WTC11 (cell line): ENCODE measurements at regions not wholly inside any gene's neighbourhood (a gene's known extent, or its start where the extent isn't known, plus 50 kb on each side); places are given as distances from the start of the nearest gene placed in this dataset.

Experiments used
- ATAC-seq: fragments of 200-7000 bp; cut with Tn5 transposase; 2 replicates; pipeline ENCODE4 v1.10.0; 2021; ENCODE audit warnings: mild to moderate bottlenecking, moderate library complexity
- CTCF ChIA-PET: fragments of 300-600 bp; sonication (Branson Sonifier 250); formaldehyde crosslinking; loops from one replicate; lab custom pipeline; 2021; ENCODE audit warnings: antibody characterized with exemption; lab: Charles Lee
- POLR2A ChIA-PET: fragments of 350-600 bp; sonication (Branson Sonifier 250); formaldehyde crosslinking; loops from one replicate; lab custom pipeline; 2021; ENCODE audit warnings: antibody characterized with exemption; lab: Charles Lee
- DNase-seq: peaks from one replicate; pipeline ENCODE4 v3.0.0; 2021; ENCODE audit warnings: low spot score
- H3K27ac Mint-ChIP-seq: 2 replicates; pipeline ENCODE4 v1.8.0; 2021; ENCODE audit warnings: mixed read lengths
- H3K27me3 Mint-ChIP-seq: 2 replicates; pipeline ENCODE4 v1.8.0; 2021; ENCODE audit warnings: low read depth, mild to moderate bottlenecking, moderate library complexity, mixed read lengths
- H3K36me3 Mint-ChIP-seq: 2 replicates; pipeline ENCODE4 v1.8.0; 2021; ENCODE audit warnings: mixed read lengths
- H3K4me1 Mint-ChIP-seq: 2 replicates; pipeline ENCODE4 v1.8.0; 2022; ENCODE audit warnings: mixed read lengths
- H3K4me3 Mint-ChIP-seq: 2 replicates; pipeline ENCODE4 v1.8.0; 2021; ENCODE audit warnings: mild to moderate bottlenecking, moderate library complexity, mixed read lengths
- H3K9me3 Mint-ChIP-seq: 2 replicates; pipeline ENCODE4 v1.8.0; 2021; ENCODE audit warnings: mixed read lengths
- CBFB ChIP-seq: sonication (generic); formaldehyde crosslinking; IDR thresholded peaks from 2 replicates; pipeline ENCODE4 v1.8.1; 2022; ENCODE audit warnings: mild to moderate bottlenecking, low read depth, missing genetic modification reagents
- FOXK1 ChIP-seq: sonication (generic); formaldehyde crosslinking; IDR thresholded peaks from 2 replicates; pipeline ENCODE4 v1.8.0; 2022; ENCODE audit warnings: mild to moderate bottlenecking, moderate library complexity, missing genetic modification reagents
- FOXP1 ChIP-seq: sonication (generic); formaldehyde crosslinking; IDR thresholded peaks from 2 replicates; pipeline ENCODE4 v1.8.0; 2022; ENCODE audit warnings: missing genetic modification reagents, mild to moderate bottlenecking, moderate library complexity, borderline replicate concordance
- HMGA2 ChIP-seq: fragments of 250-450 bp; sonication (Bioruptor Pico); IDR thresholded peaks from 2 replicates; pipeline ENCODE4 v1.4.0; 2021; ENCODE audit warnings: mild to moderate bottlenecking, moderate library complexity
- JAZF1 ChIP-seq: fragments of 250-450 bp; sonication (Bioruptor Pico); IDR thresholded peaks from 2 replicates; pipeline ENCODE4 v1.9.0; 2021; ENCODE audit warnings: moderate library complexity, mild to moderate bottlenecking, inconsistent platforms
- PRRX2 ChIP-seq: fragments of 250-450 bp; sonication (Bioruptor Pico); IDR thresholded peaks from 2 replicates; pipeline ENCODE4 v1.8.0; 2021; ENCODE audit warnings: mild to moderate bottlenecking
- RELA ChIP-seq: sonication (generic); formaldehyde crosslinking; IDR thresholded peaks from 2 replicates; pipeline ENCODE4 v1.8.1; 2022; ENCODE audit warnings: missing genetic modification reagents, mild to moderate bottlenecking, borderline replicate concordance
- RORB ChIP-seq: fragments of 250-450 bp; sonication (Bioruptor Pico); IDR thresholded peaks from 2 replicates; pipeline ENCODE4 v1.9.0; 2021; ENCODE audit warnings: mild to moderate bottlenecking
- SMAD3 ChIP-seq: sonication (generic); formaldehyde crosslinking; IDR thresholded peaks from 2 replicates; pipeline ENCODE4 v1.8.0; 2022; ENCODE audit warnings: missing genetic modification reagents, mild to moderate bottlenecking, borderline replicate concordance
- SOX15 ChIP-seq: fragments of 250-450 bp; sonication (Bioruptor Pico); IDR thresholded peaks from 2 replicates; pipeline ENCODE4 v1.9.0; 2021; ENCODE audit warnings: mild to moderate bottlenecking
- ZNF121 ChIP-seq: sonication (generic); formaldehyde crosslinking; IDR thresholded peaks from 2 replicates; pipeline ENCODE4 v1.8.0; 2023; ENCODE audit warnings: missing genetic modification reagents
- ZNF423 ChIP-seq: fragments of 250-450 bp; sonication (Bioruptor Pico); IDR thresholded peaks from 2 replicates; pipeline ENCODE4 v2.1.2; 2022; ENCODE audit warnings: mild to moderate bottlenecking, moderate library complexity
- TF ChIP-seq, protein P1 (sequence below): sonication (generic); formaldehyde crosslinking; IDR thresholded peaks from 2 replicates; pipeline ENCODE4 v1.8.1; 2023; ENCODE audit warnings: mild to moderate bottlenecking, missing genetic modification reagents
- TF ChIP-seq, protein P2 (sequence below): fragments of 250-450 bp; sonication (Bioruptor Pico); conservative IDR thresholded peaks from 2 replicates; pipeline ENCODE4 v1.9.0; 2021; ENCODE audit warnings: mild to moderate bottlenecking
- TF ChIP-seq, protein P3 (sequence below): sonication (generic); formaldehyde crosslinking; conservative IDR thresholded peaks from 2 replicates; pipeline ENCODE4 v1.8.1; 2022; ENCODE audit warnings: mild to moderate bottlenecking, missing genetic modification reagents
- TF ChIP-seq, protein P4 (sequence below): sonication (generic); formaldehyde crosslinking; IDR thresholded peaks from 2 replicates; pipeline ENCODE4 v1.8.1; 2023; ENCODE audit warnings: mild to moderate bottlenecking, missing genetic modification reagents
- TF ChIP-seq, protein P5 (sequence below): fragments of 250-450 bp; sonication (Bioruptor Pico); IDR thresholded peaks from 2 replicates; pipeline ENCODE4 v2.1.2; 2022; ENCODE audit warnings: mild to moderate bottlenecking, moderate library complexity
- TF ChIP-seq, protein P6 (sequence below): sonication (generic); formaldehyde crosslinking; IDR thresholded peaks from 2 replicates; pipeline ENCODE4 v1.8.1; 2022; ENCODE audit warnings: low read depth, mild to moderate bottlenecking, moderate library complexity, missing genetic modification reagents, borderline replicate concordance
- TF ChIP-seq, protein P7 (sequence below): fragments of 250-450 bp; sonication (Bioruptor Pico); IDR thresholded peaks from 2 replicates; pipeline ENCODE4 v1.8.0; 2021; ENCODE audit warnings: mild to moderate bottlenecking
- TF ChIP-seq, protein P8 (sequence below): sonication (generic); formaldehyde crosslinking; conservative IDR thresholded peaks from 2 replicates; pipeline ENCODE4 v1.8.1; 2023; ENCODE audit warnings: mild to moderate bottlenecking, low read depth, missing genetic modification reagents, moderate library complexity

DNA sequence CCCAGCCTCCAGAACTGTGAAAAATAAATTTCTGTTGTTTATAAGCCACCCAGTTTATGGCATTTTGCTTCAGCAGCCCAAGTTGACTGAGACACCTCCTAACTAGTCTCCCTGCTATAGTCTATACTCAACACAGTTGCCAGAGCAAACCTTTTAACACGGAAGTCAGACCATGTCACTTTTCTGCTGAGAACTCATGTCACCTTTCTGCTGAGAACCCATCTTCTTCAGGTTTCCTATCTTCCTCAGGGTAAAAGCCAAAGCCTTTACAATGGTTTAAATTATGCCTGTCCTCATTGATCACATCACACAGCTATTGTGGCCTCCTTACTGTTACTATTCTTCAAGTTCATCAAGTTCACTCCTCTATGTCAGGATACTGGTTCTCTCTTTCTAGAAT, 74.3 kb upstream of the SOX6 start (continued):
- TF ChIP-seq, protein P1, sequence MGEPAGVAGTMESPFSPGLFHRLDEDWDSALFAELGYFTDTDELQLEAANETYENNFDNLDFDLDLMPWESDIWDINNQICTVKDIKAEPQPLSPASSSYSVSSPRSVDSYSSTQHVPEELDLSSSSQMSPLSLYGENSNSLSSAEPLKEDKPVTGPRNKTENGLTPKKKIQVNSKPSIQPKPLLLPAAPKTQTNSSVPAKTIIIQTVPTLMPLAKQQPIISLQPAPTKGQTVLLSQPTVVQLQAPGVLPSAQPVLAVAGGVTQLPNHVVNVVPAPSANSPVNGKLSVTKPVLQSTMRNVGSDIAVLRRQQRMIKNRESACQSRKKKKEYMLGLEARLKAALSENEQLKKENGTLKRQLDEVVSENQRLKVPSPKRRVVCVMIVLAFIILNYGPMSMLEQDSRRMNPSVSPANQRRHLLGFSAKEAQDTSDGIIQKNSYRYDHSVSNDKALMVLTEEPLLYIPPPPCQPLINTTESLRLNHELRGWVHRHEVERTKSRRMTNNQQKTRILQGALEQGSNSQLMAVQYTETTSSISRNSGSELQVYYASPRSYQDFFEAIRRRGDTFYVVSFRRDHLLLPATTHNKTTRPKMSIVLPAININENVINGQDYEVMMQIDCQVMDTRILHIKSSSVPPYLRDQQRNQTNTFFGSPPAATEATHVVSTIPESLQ, result no peak

DNA sequence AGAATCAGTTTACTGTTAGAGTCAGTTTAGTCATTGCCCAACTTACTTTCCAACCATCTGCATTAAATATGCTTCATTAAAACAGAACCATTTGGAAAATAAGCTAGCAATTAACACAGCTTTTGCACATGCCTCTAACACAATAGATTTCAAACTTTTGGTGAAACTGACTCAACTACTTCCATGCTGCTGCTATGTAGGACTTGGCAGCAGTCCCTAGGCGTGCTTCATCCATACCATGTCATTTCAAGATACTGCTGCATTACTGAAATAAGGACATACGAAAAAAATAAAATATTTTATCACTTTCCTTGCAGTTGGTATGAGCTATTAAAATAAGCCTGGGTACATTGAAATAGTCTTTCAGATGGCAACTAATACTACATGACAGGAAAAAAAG, 65.5 kb upstream of the SOX6 start:
- H3K27ac Mint-ChIP-seq, result no peak overlapping the region
- TF ChIP-seq, protein P2, sequence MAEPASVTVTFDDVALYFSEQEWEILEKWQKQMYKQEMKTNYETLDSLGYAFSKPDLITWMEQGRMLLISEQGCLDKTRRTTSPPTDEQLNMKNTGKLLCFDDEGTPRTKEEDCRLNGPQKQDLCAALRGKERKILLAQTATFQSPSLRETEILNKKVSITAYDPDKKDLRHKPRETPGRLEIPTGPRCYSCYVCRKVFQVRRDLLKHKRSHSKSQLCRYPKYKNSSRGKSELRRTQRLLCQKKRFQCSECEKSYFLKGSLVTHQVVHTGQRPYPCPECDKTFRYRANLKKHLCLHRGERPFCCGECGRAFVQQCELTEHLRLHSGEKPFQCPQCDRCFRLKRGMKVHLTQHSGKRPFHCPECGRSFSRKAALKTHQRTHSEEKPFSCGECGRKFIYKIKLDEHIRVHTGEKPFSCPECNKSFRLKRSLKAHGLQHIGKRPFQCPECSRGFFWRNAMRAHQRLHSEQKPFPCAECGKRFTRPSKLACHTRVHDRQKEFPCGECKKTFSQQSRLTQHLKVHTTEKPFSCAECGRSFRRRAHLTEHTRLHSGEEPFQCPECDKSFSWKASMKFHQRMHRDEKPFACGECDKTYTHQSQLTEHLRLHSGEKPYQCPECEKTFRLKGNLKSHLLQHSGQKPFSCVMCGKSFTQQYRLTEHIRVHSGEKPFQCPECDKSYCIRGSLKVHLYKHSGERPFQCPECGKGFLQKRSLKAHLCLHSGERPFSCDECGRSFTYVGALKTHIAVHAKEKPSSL (CRISPR knock-in tag), result no peak
- TF ChIP-seq SOX15 (CRISPR knock-in tag) (no peak), FOXK1 (CRISPR knock-in tag) (no peak), ZNF121 (CRISPR knock-in tag) (no peak), PRRX2 (CRISPR knock-in tag) (no peak), CBFB (CRISPR knock-in tag) (no peak), ZNF423 (CRISPR knock-in tag) (no peak), JAZF1 (no peak), FOXP1 (CRISPR knock-in tag) (no peak), RELA (CRISPR knock-in tag) (no peak), HMGA2 (CRISPR knock-in tag) (no peak), RORB (no peak), SMAD3 (no peak)
- TF ChIP-seq, protein P3, sequence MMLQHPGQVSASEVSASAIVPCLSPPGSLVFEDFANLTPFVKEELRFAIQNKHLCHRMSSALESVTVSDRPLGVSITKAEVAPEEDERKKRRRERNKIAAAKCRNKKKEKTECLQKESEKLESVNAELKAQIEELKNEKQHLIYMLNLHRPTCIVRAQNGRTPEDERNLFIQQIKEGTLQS (CRISPR knock-in tag), result no peak
- TF ChIP-seq, protein P4, sequence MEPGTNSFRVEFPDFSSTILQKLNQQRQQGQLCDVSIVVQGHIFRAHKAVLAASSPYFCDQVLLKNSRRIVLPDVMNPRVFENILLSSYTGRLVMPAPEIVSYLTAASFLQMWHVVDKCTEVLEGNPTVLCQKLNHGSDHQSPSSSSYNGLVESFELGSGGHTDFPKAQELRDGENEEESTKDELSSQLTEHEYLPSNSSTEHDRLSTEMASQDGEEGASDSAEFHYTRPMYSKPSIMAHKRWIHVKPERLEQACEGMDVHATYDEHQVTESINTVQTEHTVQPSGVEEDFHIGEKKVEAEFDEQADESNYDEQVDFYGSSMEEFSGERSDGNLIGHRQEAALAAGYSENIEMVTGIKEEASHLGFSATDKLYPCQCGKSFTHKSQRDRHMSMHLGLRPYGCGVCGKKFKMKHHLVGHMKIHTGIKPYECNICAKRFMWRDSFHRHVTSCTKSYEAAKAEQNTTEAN, result no peak
- TF ChIP-seq, protein P5, sequence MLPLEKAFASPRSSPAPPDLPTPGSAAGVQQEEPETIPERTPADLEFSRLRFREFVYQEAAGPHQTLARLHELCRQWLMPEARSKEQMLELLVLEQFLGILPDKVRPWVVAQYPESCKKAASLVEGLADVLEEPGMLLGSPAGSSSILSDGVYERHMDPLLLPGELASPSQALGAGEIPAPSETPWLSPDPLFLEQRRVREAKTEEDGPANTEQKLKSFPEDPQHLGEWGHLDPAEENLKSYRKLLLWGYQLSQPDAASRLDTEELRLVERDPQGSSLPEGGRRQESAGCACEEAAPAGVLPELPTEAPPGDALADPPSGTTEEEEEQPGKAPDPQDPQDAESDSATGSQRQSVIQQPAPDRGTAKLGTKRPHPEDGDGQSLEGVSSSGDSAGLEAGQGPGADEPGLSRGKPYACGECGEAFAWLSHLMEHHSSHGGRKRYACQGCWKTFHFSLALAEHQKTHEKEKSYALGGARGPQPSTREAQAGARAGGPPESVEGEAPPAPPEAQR, result no peak
- TF ChIP-seq, protein P6, sequence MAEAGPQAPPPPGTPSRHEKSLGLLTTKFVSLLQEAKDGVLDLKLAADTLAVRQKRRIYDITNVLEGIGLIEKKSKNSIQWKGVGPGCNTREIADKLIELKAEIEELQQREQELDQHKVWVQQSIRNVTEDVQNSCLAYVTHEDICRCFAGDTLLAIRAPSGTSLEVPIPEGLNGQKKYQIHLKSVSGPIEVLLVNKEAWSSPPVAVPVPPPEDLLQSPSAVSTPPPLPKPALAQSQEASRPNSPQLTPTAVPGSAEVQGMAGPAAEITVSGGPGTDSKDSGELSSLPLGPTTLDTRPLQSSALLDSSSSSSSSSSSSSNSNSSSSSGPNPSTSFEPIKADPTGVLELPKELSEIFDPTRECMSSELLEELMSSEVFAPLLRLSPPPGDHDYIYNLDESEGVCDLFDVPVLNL, result no peak
- TF ChIP-seq, protein P7, sequence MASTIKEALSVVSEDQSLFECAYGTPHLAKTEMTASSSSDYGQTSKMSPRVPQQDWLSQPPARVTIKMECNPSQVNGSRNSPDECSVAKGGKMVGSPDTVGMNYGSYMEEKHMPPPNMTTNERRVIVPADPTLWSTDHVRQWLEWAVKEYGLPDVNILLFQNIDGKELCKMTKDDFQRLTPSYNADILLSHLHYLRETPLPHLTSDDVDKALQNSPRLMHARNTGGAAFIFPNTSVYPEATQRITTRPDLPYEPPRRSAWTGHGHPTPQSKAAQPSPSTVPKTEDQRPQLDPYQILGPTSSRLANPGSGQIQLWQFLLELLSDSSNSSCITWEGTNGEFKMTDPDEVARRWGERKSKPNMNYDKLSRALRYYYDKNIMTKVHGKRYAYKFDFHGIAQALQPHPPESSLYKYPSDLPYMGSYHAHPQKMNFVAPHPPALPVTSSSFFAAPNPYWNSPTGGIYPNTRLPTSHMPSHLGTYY, result no peak
- TF ChIP-seq, protein P8, sequence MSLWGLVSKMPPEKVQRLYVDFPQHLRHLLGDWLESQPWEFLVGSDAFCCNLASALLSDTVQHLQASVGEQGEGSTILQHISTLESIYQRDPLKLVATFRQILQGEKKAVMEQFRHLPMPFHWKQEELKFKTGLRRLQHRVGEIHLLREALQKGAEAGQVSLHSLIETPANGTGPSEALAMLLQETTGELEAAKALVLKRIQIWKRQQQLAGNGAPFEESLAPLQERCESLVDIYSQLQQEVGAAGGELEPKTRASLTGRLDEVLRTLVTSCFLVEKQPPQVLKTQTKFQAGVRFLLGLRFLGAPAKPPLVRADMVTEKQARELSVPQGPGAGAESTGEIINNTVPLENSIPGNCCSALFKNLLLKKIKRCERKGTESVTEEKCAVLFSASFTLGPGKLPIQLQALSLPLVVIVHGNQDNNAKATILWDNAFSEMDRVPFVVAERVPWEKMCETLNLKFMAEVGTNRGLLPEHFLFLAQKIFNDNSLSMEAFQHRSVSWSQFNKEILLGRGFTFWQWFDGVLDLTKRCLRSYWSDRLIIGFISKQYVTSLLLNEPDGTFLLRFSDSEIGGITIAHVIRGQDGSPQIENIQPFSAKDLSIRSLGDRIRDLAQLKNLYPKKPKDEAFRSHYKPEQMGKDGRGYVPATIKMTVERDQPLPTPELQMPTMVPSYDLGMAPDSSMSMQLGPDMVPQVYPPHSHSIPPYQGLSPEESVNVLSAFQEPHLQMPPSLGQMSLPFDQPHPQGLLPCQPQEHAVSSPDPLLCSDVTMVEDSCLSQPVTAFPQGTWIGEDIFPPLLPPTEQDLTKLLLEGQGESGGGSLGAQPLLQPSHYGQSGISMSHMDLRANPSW (CRISPR knock-in tag), result no peak
- no peaks in the 10 kb centered on the region for H3K36me3 Mint-ChIP-seq
- H3K4me1 Mint-ChIP-seq, result no peaks in the 10 kb centered on the region
- ChIA-PET POLR2A (no interaction called here), CTCF (no interaction called here)
- H3K9me3 Mint-ChIP-seq, result peaks cover 5% of the 10 kb centered on the region
- H3K4me3 Mint-ChIP-seq, result no peak overlapping the region
- H3K27me3 Mint-ChIP-seq, result peaks cover 51% of the 10 kb centered on the region
- no peak for DNase-seq
- ATAC-seq, result no peak
